Astrocyte of the spinal cord (primary cell): ENCODE measurements at regions not wholly inside any gene's neighbourhood (a gene's known extent, or its start where the extent isn't known, plus 50 kb on each side); places are given as distances from the start of the nearest gene placed in this dataset.

Experiments used
- DNase-seq: peaks from one replicate; pipeline ENCODE4 v3.0.0; 2011; ENCODE audit warnings: low read depth, low spot score
- H3K4me3 ChIP-seq: 2 replicates; pipeline ENCODE4 v1.5.1; 2011; ENCODE audit warnings: low read depth, mild to moderate bottlenecking, low read length, moderate library complexity
- in situ Hi-C: cut with HindIII; loops from 2 replicates; pipeline ENCODE4 v1.10.0; 2017; ENCODE audit warnings: low sequenced_read_pairs
- TF ChIP-seq, protein P1 (sequence below): IDR thresholded peaks from 2 replicates; pipeline ENCODE4 v1.5.1; 2012; ENCODE audit warnings: low read depth, mild to moderate bottlenecking, low read length, inconsistent platforms

DNA sequence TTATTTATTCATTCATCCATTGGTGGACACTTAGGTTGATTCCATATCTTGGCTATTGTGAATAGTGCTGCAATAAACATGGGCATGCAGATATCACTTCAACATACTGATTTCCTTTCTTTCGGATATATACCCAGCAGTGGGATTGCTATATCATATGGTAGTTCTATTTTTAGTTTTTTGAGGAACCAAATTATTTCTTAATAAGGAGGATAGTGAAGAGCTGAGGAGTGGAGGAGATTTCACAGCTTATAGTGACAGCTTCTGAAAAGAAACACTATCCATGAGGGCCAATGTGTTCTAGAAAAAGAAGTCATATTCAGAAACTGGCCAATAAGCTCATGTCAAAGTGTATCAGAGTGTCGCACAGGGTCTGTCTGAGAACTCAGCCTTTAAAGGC lies 183.3 kb downstream of the SEC61B start:
- in situ Hi-C loops: no loop called here
- DNase-seq: no peak
- no peak overlapping the region for H3K4me3 ChIP-seq
- TF ChIP-seq, protein P1, sequence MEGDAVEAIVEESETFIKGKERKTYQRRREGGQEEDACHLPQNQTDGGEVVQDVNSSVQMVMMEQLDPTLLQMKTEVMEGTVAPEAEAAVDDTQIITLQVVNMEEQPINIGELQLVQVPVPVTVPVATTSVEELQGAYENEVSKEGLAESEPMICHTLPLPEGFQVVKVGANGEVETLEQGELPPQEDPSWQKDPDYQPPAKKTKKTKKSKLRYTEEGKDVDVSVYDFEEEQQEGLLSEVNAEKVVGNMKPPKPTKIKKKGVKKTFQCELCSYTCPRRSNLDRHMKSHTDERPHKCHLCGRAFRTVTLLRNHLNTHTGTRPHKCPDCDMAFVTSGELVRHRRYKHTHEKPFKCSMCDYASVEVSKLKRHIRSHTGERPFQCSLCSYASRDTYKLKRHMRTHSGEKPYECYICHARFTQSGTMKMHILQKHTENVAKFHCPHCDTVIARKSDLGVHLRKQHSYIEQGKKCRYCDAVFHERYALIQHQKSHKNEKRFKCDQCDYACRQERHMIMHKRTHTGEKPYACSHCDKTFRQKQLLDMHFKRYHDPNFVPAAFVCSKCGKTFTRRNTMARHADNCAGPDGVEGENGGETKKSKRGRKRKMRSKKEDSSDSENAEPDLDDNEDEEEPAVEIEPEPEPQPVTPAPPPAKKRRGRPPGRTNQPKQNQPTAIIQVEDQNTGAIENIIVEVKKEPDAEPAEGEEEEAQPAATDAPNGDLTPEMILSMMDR: no peak

DNA sequence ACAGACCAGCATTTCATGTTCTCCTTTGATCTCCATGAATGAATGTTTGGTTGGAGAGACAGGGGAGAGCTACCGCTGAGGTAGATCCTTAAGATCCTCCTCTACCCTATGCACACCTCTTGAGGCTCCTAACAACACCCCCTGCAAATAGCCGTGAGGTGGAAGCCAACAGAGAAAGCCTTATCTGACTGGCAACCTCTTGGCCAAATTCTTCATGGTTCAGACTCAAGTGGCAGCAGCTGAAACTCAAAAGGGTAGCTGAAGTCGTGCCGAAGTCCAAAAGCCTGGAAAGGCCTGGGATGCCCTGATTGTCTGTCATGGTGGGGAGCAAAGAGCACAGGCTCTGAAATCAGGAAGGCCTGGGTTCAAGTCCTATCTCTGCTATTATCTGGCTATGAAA lies 184.9 kb downstream of the SEC61B start:
- no peak for DNase-seq
- TF ChIP-seq, protein P1: no peak
- no peak overlapping the region for H3K4me3 ChIP-seq
- in situ Hi-C loops: no loop called here

- no peak overlapping the region for H3K4me3 ChIP-seq
- in situ Hi-C loops: no loop called here
- TF ChIP-seq, protein P1: no peak
- peak; percentile 24 for DNase-seq
These were observed 189.0 kb downstream of the SEC61B start for GRCh38 chr9:99411068-99411467.

DNA sequence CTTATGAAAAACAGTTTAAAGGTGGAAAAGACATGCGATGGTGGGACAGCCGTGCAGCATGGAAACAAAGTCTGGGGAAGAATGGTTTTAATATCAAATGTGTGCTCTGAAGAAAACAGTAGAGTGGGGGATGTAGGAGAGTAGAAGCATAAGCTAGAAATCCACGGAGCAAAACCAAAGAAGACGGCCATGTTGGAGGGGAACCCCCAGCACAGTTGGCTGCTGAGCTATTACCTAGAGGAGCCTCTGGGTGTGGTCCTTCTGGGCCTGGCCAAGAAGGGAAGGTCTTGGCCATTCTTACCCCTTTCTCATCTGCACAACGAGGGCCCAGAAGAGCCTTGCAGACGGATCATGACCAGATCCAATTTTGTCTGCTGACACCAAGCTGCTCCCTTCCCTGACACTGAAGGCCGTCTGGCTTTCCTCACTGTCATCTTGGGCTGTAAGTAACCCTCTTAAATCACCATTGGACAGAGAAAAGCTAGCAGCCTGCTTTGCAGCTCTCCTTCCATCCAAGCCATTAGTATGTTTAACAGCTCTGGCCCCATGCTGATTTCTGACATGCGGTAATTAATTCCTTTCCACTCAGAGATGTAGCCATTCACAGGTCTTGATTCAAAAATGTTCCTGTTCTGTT lies 189.5 kb downstream of the SEC61B start:
- TF ChIP-seq, protein P1: no peak
- no peak for DNase-seq
- in situ Hi-C loops: no loop called here

GRCh38 chr9:99412606-99413005 lies 190.5 kb downstream of the SEC61B start:
- H3K4me3 ChIP-seq: no peak overlapping the region
- in situ Hi-C loops: no loop called here
- TF ChIP-seq, protein P1: no peak
- DNase-seq: no peak

More for the DNA sequence above, 189.5 kb downstream of the SEC61B start:
- no peak overlapping the region for H3K4me3 ChIP-seq

- H3K4me3 ChIP-seq: no peak overlapping the region
- in situ Hi-C loops: no loop called here
- TF ChIP-seq, protein P1: no peak
- DNase-seq: no peak
These were observed 192.2 kb downstream of the SEC61B start for GRCh38 chr9:99414321-99414720.
